K562 (cell line): ENCODE measurements at regions not wholly inside any gene's neighbourhood (a gene's known extent, or its start where the extent isn't known, plus 50 kb on each side); places are given as distances from the start of the nearest gene placed in this dataset.
"Not testable (repeated sequence)": the region's sequence is repeated elsewhere in the genome, so short reads cannot be mapped to it uniquely, and the experiment has no call there.

Experiments
- ATAC-seq: fragments of 200-7000 bp; cut with Tn5 transposase; 3 replicates; pipeline ENCODE4 v1.9.1; 2020; ENCODE audit warnings: moderate library complexity
- BruUV-seq: library from RNA; stranded (reverse); fragments of 400-500 nt; replicated peaks from 2 replicates; lab custom pipeline; 2021; lab: Mats Ljungman, UMichigan
- CTCF ChIA-PET: fragments of 300-600 bp; formaldehyde crosslinking; extraction: SDS; loops from one replicate; lab custom pipeline; 2021; ENCODE audit warnings: low intra/inter-chr PET ratio; lab: Yijun Ruan, JAX
- POLR2A ChIA-PET: fragments of 300-600, 350-650 bp; sonication (Branson Sonifier 250); formaldehyde crosslinking; extraction: SDS; loops from one replicate; lab custom pipeline; 2021; ENCODE audit warnings: antibody characterized with exemption, inconsistent platforms; lab: Yijun Ruan, JAX
- DNase-seq, 4 experiments: peaks; one replicate each; pipeline versions ENCODE4 v3.0.0 to v3.0.0-alpha.2; 2011 to 2018; ENCODE audit warnings: low spot score in 3 of 4, mixed read lengths in 3 of 4; ENCODE audit errors: extremely low read depth in 1 of 4
- FAIRE-seq: peaks from 2 replicates; lab custom pipeline; 2011; peaks lifted over from hg19 to GRCh38; lab: Jason Lieb, UNC
- H2AFZ ChIP-seq: 2 replicates; pipeline ENCODE4 v1.6.0; 2011; ENCODE audit warnings: low read depth, low read length, control low read depth, inconsistent platforms
- H3K27ac ChIP-seq: fragments of 200-600 bp; 3 replicates; pipeline ENCODE4 v1.8.0; 2011; ENCODE audit warnings: low read depth, mild to moderate bottlenecking, control low read depth, inconsistent platforms, low read length, moderate library complexity, mixed read lengths; ENCODE audit errors: extremely low read depth
- H3K27me3 ChIP-seq, 2 experiments: fragments of 300-600 bp in 1 of 2; 2 replicates in 1 of 2; 3 replicates in 1 of 2; pipeline versions ENCODE4 v1.6.0 to v1.8.0; 2011; ENCODE audit warnings: inconsistent platforms in 2 of 2, low read length in 2 of 2, mild to moderate bottlenecking in 1 of 2, mixed read lengths in 1 of 2, moderate library complexity in 1 of 2; ENCODE audit not compliant: control insufficient read depth in 2 of 2, insufficient read depth in 2 of 2
- H3K36me3 ChIP-seq: fragments of 300-600 bp; 3 replicates; pipeline ENCODE4 v1.8.0; 2011; ENCODE audit warnings: mild to moderate bottlenecking, low read length, inconsistent platforms; ENCODE audit not compliant: control insufficient read depth, insufficient read depth
- H3K4me1 ChIP-seq, 2 experiments: fragments of 200-600 bp in 1 of 2; replicated peaks in 1 of 2; 2 replicates in 1 of 2; 3 replicates in 1 of 2; pipeline versions ENCODE4 v1.5.1 to v1.8.0; 2011; ENCODE audit warnings: inconsistent platforms in 2 of 2, low read length in 2 of 2, mild to moderate bottlenecking in 1 of 2, mixed read lengths in 1 of 2, moderate library complexity in 1 of 2; ENCODE audit not compliant: control insufficient read depth in 2 of 2, insufficient read depth in 2 of 2
- H3K4me2 ChIP-seq: 2 replicates; pipeline ENCODE4 v1.6.1; 2011; ENCODE audit warnings: low read length, control low read depth, inconsistent platforms, mixed read lengths; ENCODE audit not compliant: insufficient read depth
- H3K4me3 ChIP-seq: fragments of 200-600 bp; sonication (generic), shearing (Covaris generic); 2 replicates; pipeline ENCODE4 v1.5.1; 2016; ENCODE audit warnings: control low read depth, inconsistent platforms
- H3K79me2 ChIP-seq: fragments of 200-600 bp; 3 replicates; pipeline ENCODE4 v1.8.0; 2011; ENCODE audit warnings: low read length, inconsistent platforms; ENCODE audit not compliant: control insufficient read depth, insufficient read depth
- H3K9ac ChIP-seq, 2 experiments: 2 replicates each; pipeline versions ENCODE4 v1.6.0 to v1.6.1; 2011; ENCODE audit warnings: low read depth in 2 of 2, low read length in 2 of 2, control low read depth in 1 of 2, inconsistent platforms in 1 of 2, mild to moderate bottlenecking in 1 of 2, mixed read lengths in 1 of 2; ENCODE audit not compliant: insufficient read depth in 1 of 2
- H3K9me1 ChIP-seq: one replicate; pipeline ENCODE4 v1.6.0; 2011; ENCODE audit warnings: inconsistent platforms, mild to moderate bottlenecking, low read length, moderate library complexity; ENCODE audit not compliant: control insufficient read depth, insufficient read depth
- H3K9me3 ChIP-seq: replicated peaks from 2 replicates; pipeline ENCODE4 v1.5.1; 2011; ENCODE audit warnings: low read depth, low read length, inconsistent platforms; ENCODE audit not compliant: control insufficient read depth, insufficient read depth
- H4K20me1 ChIP-seq: replicated peaks from 2 replicates; pipeline ENCODE4 v1.6.1; 2011; ENCODE audit warnings: low read length, inconsistent platforms, mixed read lengths; ENCODE audit not compliant: control insufficient read depth, insufficient read depth
- RBM25 ChIP-seq: fragments of 200-400 bp; formaldehyde crosslinking; IDR thresholded peaks from 2 replicates; pipeline ENCODE4 v1.6.1; 2018; ENCODE audit warnings: low read length, low read depth, moderate library complexity; ENCODE audit not compliant: severe bottlenecking
- WGBS: fragments of 100-300 bp; shearing (Covaris generic); methylation state at CpG from one replicate; pipeline ENCODE4 v1.1.6; 2016; ENCODE audit warnings: low coverage, mixed read lengths; ENCODE audit not compliant: insufficient coverage; ENCODE audit errors: missing lambda C conversion rate; 5-methylcytosine and 5-hydroxymethylcytosine counted together
- in situ Hi-C: fragments of 300-500 bp; cut with MboI; formaldehyde crosslinking; loops from 4 replicates; pipeline ENCODE4 v1.15.0; 2018; ENCODE audit warnings: inconsistent platforms, mixed read lengths
- intact Hi-C: fragments of 100-400 bp; cut with micrococcal nuclease; formaldehyde crosslinking; loops from 2 replicates; pipeline ENCODE4 v1.14.2; 2022

GRCh38 chr20:30386099-30386498 lies 871.4 kb upstream of the DEFB115 start:
- H3K36me3 ChIP-seq, H3K4me3 ChIP-seq, FAIRE-seq, intact Hi-C loops, H3K27me3 ChIP-seq, BruUV-seq, H2AFZ ChIP-seq, ATAC-seq, H3K27ac ChIP-seq, H3K9me1 ChIP-seq, H3K9ac ChIP-seq, H4K20me1 ChIP-seq, POLR2A ChIA-PET, H3K79me2 ChIP-seq, DNase-seq, H3K9me3 ChIP-seq, H3K4me1 ChIP-seq, CTCF ChIA-PET, in situ Hi-C loops, H3K4me2 ChIP-seq: not testable (repeated sequence)
- WGBS: 72% methylated on average over 4 of the region's 4 CpGs
- TF ChIP-seq RBM25: peak; percentile 11

- intact Hi-C loops, BruUV-seq, in situ Hi-C loops, H3K79me2 ChIP-seq, FAIRE-seq, H3K4me2 ChIP-seq, CTCF ChIA-PET, H4K20me1 ChIP-seq, H3K36me3 ChIP-seq, H3K9ac ChIP-seq, H3K9me3 ChIP-seq, H3K27ac ChIP-seq, H3K4me1 ChIP-seq, H3K4me3 ChIP-seq, DNase-seq, POLR2A ChIA-PET, H3K9me1 ChIP-seq, ATAC-seq, H3K27me3 ChIP-seq, H2AFZ ChIP-seq: not testable (repeated sequence)
- WGBS: 97% methylated on average over 4 of the region's 4 CpGs
Measured at GRCh38 chr20:30387823-30388222, 869.6 kb upstream of the DEFB115 start.
